DND-41 (cell line): ENCODE measurements at regions not wholly inside any gene's neighbourhood (a gene's known extent, or its start where the extent isn't known, plus 50 kb on each side); places are given as distances from the start of the nearest gene placed in this dataset.

Experiments used
- ATAC-seq: fragments of 200-7000 bp; cut with Tn5 transposase; 3 replicates; pipeline ENCODE4 v1.9.1; 2021; ENCODE audit warnings: low read depth; ENCODE audit not compliant: insufficient read depth
- DNase-seq: peaks from one replicate; pipeline ENCODE4 v3.0.0-alpha.2; 2020
- H2AFZ ChIP-seq: 2 replicates; pipeline ENCODE4 v1.6.0; 2012; ENCODE audit warnings: low read depth, low read length
- H3K27ac ChIP-seq: 2 replicates; pipeline ENCODE4 v1.5.1; 2012; ENCODE audit warnings: low read length, inconsistent platforms
- H3K27me3 ChIP-seq: fragments of 200-600 bp; sonication (generic); 2 replicates; pipeline ENCODE4 v1.6.0; 2012; ENCODE audit warnings: low read length, mild to moderate bottlenecking, inconsistent platforms; ENCODE audit not compliant: insufficient read depth, poor library complexity
- H3K36me3 ChIP-seq: 2 replicates; pipeline ENCODE4 v1.5.1; 2012; ENCODE audit warnings: low read length, inconsistent platforms; ENCODE audit not compliant: insufficient read depth
- H3K4me1 ChIP-seq: 2 replicates; pipeline ENCODE4 v1.5.1; 2012; ENCODE audit warnings: mild to moderate bottlenecking, low read length; ENCODE audit not compliant: insufficient read depth
- H3K4me2 ChIP-seq: 2 replicates; pipeline ENCODE4 v1.6.0; 2012; ENCODE audit warnings: mild to moderate bottlenecking, moderate library complexity, low read length, inconsistent platforms; ENCODE audit not compliant: insufficient read depth
- H3K4me3 ChIP-seq, 2 experiments: fragments of 200-600 bp in 1 of 2; shearing (Covaris generic) in 1 of 2; 2 replicates each; pipeline ENCODE4 v1.5.1; 2012 to 2016; ENCODE audit warnings: inconsistent platforms in 2 of 2, low read length in 2 of 2, mild to moderate bottlenecking in 2 of 2, low read depth in 1 of 2, moderate library complexity in 1 of 2
- H3K79me2 ChIP-seq: 2 replicates; pipeline ENCODE4 v1.6.0; 2012; ENCODE audit warnings: low read length, inconsistent platforms; ENCODE audit not compliant: insufficient read depth
- H3K9ac ChIP-seq: 2 replicates; pipeline ENCODE4 v1.6.0; 2012; ENCODE audit warnings: low read depth, mild to moderate bottlenecking, inconsistent platforms, low read length, moderate library complexity
- H3K9me3 ChIP-seq: 2 replicates; pipeline ENCODE4 v1.5.1; 2012; ENCODE audit warnings: low read length, moderate library complexity, mild to moderate bottlenecking, inconsistent platforms; ENCODE audit not compliant: insufficient read depth, severe bottlenecking
- H4K20me1 ChIP-seq: 2 replicates; pipeline ENCODE4 v1.6.0; 2012; ENCODE audit warnings: low read length; ENCODE audit not compliant: insufficient read depth
- EZH2 ChIP-seq: IDR thresholded peaks from 3 replicates; pipeline ENCODE4 v1.6.1; 2012; ENCODE audit warnings: borderline replicate concordance, low read depth, mild to moderate bottlenecking, moderate library complexity, low read length, inconsistent platforms; ENCODE audit not compliant: severe bottlenecking
- TF ChIP-seq, protein P1 (sequence below): IDR thresholded peaks from 2 replicates; pipeline ENCODE4 v1.5.1; 2012; ENCODE audit warnings: borderline replicate concordance, low read length, moderate library complexity, mild to moderate bottlenecking; ENCODE audit not compliant: poor library complexity, severe bottlenecking; ENCODE audit errors: extremely low read depth

DNA sequence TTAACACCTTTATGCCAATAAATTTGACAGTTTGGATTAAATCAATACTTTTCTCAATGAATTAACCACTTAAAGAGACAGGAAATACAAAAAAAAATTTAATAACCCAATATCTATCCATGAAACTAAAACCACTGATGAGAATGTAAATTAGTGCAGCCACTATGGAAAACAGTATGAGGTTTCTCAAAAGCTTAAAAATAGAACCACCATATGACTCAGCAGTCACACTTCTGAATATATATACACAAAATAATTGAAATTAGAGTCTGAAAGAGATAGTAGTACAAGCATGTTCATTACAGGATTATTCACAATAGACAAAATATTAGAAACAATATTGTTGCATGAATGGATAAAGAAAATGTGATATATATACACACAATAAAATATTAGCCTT lies 382.1 kb upstream of the SETBP1 start:
- DNase-seq, result no peak
- Histone ChIP-seq H3K9me3 (no peaks in the 10 kb centered on the region), H3K27ac (no peak overlapping the region), H3K4me1 (no peaks in the 10 kb centered on the region), H2AFZ (no peak overlapping the region), H3K9ac (no peak overlapping the region), H3K79me2 (no peaks in the 10 kb centered on the region), H4K20me1 (no peaks in the 10 kb centered on the region), H3K4me2 (no peak overlapping the region), H3K4me3 (no peak overlapping the region), H3K36me3 (no peaks in the 10 kb centered on the region), H3K27me3 (no peaks in the 10 kb centered on the region)
- TF ChIP-seq, protein P1, sequence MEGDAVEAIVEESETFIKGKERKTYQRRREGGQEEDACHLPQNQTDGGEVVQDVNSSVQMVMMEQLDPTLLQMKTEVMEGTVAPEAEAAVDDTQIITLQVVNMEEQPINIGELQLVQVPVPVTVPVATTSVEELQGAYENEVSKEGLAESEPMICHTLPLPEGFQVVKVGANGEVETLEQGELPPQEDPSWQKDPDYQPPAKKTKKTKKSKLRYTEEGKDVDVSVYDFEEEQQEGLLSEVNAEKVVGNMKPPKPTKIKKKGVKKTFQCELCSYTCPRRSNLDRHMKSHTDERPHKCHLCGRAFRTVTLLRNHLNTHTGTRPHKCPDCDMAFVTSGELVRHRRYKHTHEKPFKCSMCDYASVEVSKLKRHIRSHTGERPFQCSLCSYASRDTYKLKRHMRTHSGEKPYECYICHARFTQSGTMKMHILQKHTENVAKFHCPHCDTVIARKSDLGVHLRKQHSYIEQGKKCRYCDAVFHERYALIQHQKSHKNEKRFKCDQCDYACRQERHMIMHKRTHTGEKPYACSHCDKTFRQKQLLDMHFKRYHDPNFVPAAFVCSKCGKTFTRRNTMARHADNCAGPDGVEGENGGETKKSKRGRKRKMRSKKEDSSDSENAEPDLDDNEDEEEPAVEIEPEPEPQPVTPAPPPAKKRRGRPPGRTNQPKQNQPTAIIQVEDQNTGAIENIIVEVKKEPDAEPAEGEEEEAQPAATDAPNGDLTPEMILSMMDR, result no peak
- TF ChIP-seq EZH2, result no peak
- ATAC-seq, result no peak

DNA sequence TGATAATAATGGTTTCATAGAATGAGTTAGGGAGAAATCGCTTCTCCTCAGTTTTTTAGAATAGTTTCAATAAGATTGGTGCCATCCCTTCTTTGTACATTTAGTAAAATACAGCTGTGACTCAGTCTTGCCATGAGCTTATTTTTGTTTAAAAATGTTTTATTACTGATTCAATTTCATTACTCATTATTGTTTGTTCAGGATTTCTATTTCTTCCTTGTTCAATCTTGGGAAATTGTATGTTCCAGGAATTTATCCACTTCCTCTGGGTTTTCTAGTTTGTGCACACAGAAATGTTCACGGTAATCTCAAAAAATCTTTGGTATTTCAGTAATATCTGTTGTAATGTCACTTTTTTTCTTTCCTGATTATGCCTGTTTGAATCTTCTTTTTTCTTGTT lies 371.5 kb upstream of the SETBP1 start:
- H3K9me3 ChIP-seq, result no peaks in the 10 kb centered on the region
- no peaks in the 10 kb centered on the region for H3K36me3 ChIP-seq
- H3K4me1 ChIP-seq, result no peaks in the 10 kb centered on the region
- no peak overlapping the region for H3K27ac ChIP-seq
- no peaks in the 10 kb centered on the region for H3K79me2 ChIP-seq
- H2AFZ ChIP-seq, result no peak overlapping the region
- TF ChIP-seq EZH2, result no peak
- TF ChIP-seq, protein P1, result no peak
- no peaks in the 10 kb centered on the region for H4K20me1 ChIP-seq
- DNase-seq (no peak), ATAC-seq (no peak)
- H3K9ac ChIP-seq, result no peak overlapping the region
- no peak overlapping the region for H3K4me2 ChIP-seq
- no peaks in the 10 kb centered on the region for H3K27me3 ChIP-seq
- no peak overlapping the region for H3K4me3 ChIP-seq

DNA sequence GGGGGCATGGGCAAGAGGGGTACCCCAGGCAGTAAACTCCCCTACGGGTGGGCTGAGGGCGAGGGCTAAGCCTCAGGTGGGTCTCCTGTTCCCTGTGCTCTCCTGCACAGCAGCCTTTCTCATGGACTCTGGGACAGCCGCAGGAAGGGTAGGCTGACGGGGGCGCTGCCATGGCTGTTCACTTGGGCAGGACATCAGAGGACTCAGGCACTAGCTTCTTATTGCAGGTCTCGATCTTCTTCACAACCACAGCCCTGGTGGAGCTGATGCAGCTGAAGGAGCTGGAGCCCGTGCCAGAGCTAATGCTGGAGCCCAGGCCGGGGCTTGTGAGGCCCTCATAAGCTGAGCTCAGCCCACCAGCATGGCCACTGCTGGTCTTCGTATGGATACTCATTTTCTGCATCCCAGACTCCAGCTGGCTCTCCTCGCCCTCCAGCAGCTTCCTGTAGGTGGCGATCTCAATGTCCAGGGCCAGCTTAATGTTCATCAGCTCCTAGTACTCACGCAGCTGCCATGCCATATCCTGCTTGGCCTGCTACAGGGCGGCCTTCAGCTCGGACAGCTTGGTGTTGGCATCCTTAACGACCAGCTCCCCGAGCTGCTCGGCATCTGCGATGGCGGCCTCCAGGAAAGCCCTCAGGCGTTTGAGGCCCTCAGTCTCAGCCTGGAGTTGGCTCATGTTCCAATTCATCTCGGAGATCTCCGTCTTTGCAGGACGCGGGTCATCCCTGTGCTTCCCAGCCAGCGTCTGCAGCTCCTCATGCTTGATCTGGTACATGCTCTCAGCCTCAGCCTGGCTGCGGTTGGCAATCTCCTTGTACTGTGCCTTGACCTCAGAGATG lies 359.8 kb upstream of the SETBP1 start:
- Histone ChIP-seq H4K20me1 (no peaks in the 10 kb centered on the region), H3K36me3 (no peaks in the 10 kb centered on the region), H3K4me1 (no peaks in the 10 kb centered on the region), H3K27ac (no peak overlapping the region), H3K4me2 (no peak overlapping the region), H3K79me2 (no peaks in the 10 kb centered on the region), H2AFZ (no peak overlapping the region), H3K4me3 (no peak overlapping the region), H3K9me3 (no peaks in the 10 kb centered on the region), H3K9ac (no peak overlapping the region), H3K27me3 (no peaks in the 10 kb centered on the region)
- TF ChIP-seq, protein P1, result no peak
- TF ChIP-seq EZH2, result no peak
- DNase-seq (no peak), ATAC-seq (no peak)
